B cell (primary cell): ENCODE measurements at regions not wholly inside any gene's neighbourhood (a gene's known extent, or its start where the extent isn't known, plus 50 kb on each side); places are given as distances from the start of the nearest gene placed in this dataset.

Experiments used
- ATAC-seq: fragments of 200-7000 bp; cut with Tn5 transposase; one replicate; pipeline ENCODE4 v1.10.0; 2021; ENCODE audit warnings: low read depth, mild to moderate bottlenecking, moderate number of reproducible peaks, moderate library complexity
- CTCF ChIA-PET: fragments of 350-600 bp; sonication (Branson Sonifier 250); formaldehyde crosslinking; loops from one replicate; lab custom pipeline; 2021; ENCODE audit warnings: antibody characterized with exemption, inconsistent platforms; lab: Charles Lee
- POLR2A ChIA-PET: fragments of 350-600 bp; sonication (Branson Sonifier 250); formaldehyde crosslinking; loops from one replicate; lab custom pipeline; 2021; ENCODE audit warnings: antibody characterized with exemption; lab: Charles Lee
- DNase-seq: peaks from one replicate; pipeline ENCODE4 v3.0.0; 2013
- H2AFZ ChIP-seq: 2 replicates; pipeline ENCODE4 v1.6.1; 2012; ENCODE audit warnings: mild to moderate bottlenecking, low read depth, low read length; ENCODE audit not compliant: insufficient read depth, poor library complexity, severe bottlenecking
- H3K27ac ChIP-seq, 2 donors: 1 replicate in 1 of 2; 2 replicates in 1 of 2; pipeline ENCODE4 v1.5.1; 2012 to 2013; ENCODE audit warnings: low read length in 2 of 2, mild to moderate bottlenecking in 2 of 2, moderate library complexity in 1 of 2
- H3K27me3 ChIP-seq, 4 experiments: fragments of 200-600 bp in 1 of 4; sonication (generic) in 1 of 4; replicated peaks in 1 of 4; 1 replicate in 2 of 4; 2 replicates in 2 of 4; pipeline versions ENCODE4 v1.6.1 to v1.7.0; 2013 to 2016; ENCODE audit warnings: low read length in 3 of 4, mild to moderate bottlenecking in 2 of 4, mixed read lengths in 1 of 4, moderate library complexity in 1 of 4; ENCODE audit not compliant: insufficient read depth in 4 of 4, control insufficient read depth in 3 of 4; ENCODE audit errors: control extremely low read depth in 1 of 4
- H3K36me3 ChIP-seq, 2 experiments: replicated peaks in 1 of 2; 1 replicate in 1 of 2; 2 replicates in 1 of 2; pipeline versions ENCODE4 v1.6.1 to v1.7.1; 2013; ENCODE audit warnings: low read length in 1 of 2; ENCODE audit not compliant: insufficient read depth in 2 of 2, control insufficient read depth in 1 of 2; ENCODE audit errors: control extremely low read depth in 1 of 2, extremely low read depth in 1 of 2
- H3K4me1 ChIP-seq, 2 donors: fragments of 200-600 bp in 1 of 2; sonication (generic) in 1 of 2; 1 replicate in 1 of 2; 2 replicates in 1 of 2; pipeline versions ENCODE4 v1.5.1 to v1.6.1; 2013 to 2017; ENCODE audit warnings: low read length in 2 of 2; ENCODE audit not compliant: control insufficient read depth in 2 of 2, insufficient read depth in 2 of 2
- H3K4me2 ChIP-seq: replicated peaks from 2 replicates; pipeline ENCODE3; 2012; ENCODE audit warnings: mild to moderate bottlenecking, low read depth, low read length; ENCODE audit not compliant: poor library complexity, severe bottlenecking
- H3K4me3 ChIP-seq, 5 experiments: fragments of 200-600 bp in 1 of 5; sonication (generic) in 1 of 5; 1 replicate in 3 of 5; 2 replicates in 2 of 5; pipeline versions ENCODE4 v1.5.1 to v1.7.0; 2011 to 2016; ENCODE audit warnings: low read length in 4 of 5, mild to moderate bottlenecking in 4 of 5, low read depth in 2 of 5, control low read depth in 1 of 5, moderate library complexity in 1 of 5; ENCODE audit not compliant: insufficient read depth in 1 of 5; ENCODE audit errors: control extremely low read depth in 1 of 5, extremely low read depth in 1 of 5
- H3K79me2 ChIP-seq: fragments of 200-600 bp; sonication (generic); one replicate; pipeline ENCODE4 v1.6.0; 2016; ENCODE audit warnings: low read length; ENCODE audit not compliant: control insufficient read depth, insufficient read depth
- H3K9ac ChIP-seq: fragments of 200-600 bp; sonication (generic); 2 replicates; pipeline ENCODE4 v1.6.1; 2017; ENCODE audit warnings: mild to moderate bottlenecking, low read length, moderate library complexity
- H3K9me3 ChIP-seq, 3 donors: one replicate each; pipeline versions ENCODE4 v1.6.1 to v1.7.1; 2013; ENCODE audit warnings: low read length in 2 of 3; ENCODE audit not compliant: control insufficient read depth in 2 of 3, insufficient read depth in 1 of 3; ENCODE audit errors: control extremely low read depth in 1 of 3
- H4K20me1 ChIP-seq: 2 replicates; pipeline ENCODE4 v1.6.0; 2012; ENCODE audit warnings: mild to moderate bottlenecking, low read length; ENCODE audit not compliant: insufficient read depth, control insufficient read depth, poor library complexity, severe bottlenecking
- H3K27ac Mint-ChIP-seq: one replicate; pipeline ENCODE4 v1.8.0; 2021; ENCODE audit warnings: mixed read lengths
- H3K27me3 Mint-ChIP-seq: one replicate; pipeline ENCODE4 v1.8.0; 2021; ENCODE audit warnings: mixed read lengths
- H3K4me1 Mint-ChIP-seq: one replicate; pipeline ENCODE4 v1.8.0; 2021; ENCODE audit warnings: mixed read lengths
- H3K4me3 Mint-ChIP-seq: one replicate; pipeline ENCODE4 v1.8.0; 2021; ENCODE audit warnings: mixed read lengths
- H3K9me3 Mint-ChIP-seq: one replicate; pipeline ENCODE4 v1.8.0; 2022; ENCODE audit warnings: mixed read lengths; ENCODE audit not compliant: insufficient read depth
- EZH2 ChIP-seq: IDR thresholded peaks from 2 replicates; pipeline ENCODE4 v1.6.1; 2012; ENCODE audit warnings: borderline replicate concordance, low read depth, mild to moderate bottlenecking, moderate library complexity, low read length; ENCODE audit not compliant: insufficient read depth, poor library complexity, severe bottlenecking
- WGBS: methylation state at CpG from one replicate; pipeline ENCODE4 v1.1.5; 2013; ENCODE audit warnings: missing lambda C conversion rate; ENCODE audit not compliant: insufficient coverage; 5-methylcytosine and 5-hydroxymethylcytosine counted together
- intact Hi-C: fragments of 100-400 bp; cut with micrococcal nuclease; formaldehyde crosslinking; loops from one replicate; pipeline ENCODE4 v1.10.0; 2022
- TF ChIP-seq, protein P1 (sequence below): fragments of 200-600 bp; IDR thresholded peaks from one replicate; pipeline ENCODE4 v1.8.0; 2022; ENCODE audit warnings: antibody characterized with exemption, mild to moderate bottlenecking

DNA sequence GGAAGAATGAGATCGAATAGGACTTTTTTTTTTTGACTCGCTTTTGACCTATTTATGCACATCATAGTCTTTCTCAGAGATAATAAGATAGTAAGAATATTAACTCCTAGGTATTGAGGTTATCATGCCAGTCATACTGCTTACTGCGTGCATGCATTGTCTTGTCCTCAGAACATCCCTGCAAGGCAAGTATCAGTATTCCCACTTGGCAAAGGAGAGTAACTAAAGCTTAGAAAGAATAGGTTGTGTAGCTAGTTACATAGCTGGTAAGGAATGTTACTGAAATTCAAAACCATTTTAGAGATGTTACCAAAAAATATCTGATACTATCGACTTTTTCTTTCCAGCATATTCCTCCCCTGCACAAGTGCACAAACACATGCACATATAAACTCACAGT lies 296.1 kb upstream of the CLINT1 start:
- TF ChIP-seq, protein P1, sequence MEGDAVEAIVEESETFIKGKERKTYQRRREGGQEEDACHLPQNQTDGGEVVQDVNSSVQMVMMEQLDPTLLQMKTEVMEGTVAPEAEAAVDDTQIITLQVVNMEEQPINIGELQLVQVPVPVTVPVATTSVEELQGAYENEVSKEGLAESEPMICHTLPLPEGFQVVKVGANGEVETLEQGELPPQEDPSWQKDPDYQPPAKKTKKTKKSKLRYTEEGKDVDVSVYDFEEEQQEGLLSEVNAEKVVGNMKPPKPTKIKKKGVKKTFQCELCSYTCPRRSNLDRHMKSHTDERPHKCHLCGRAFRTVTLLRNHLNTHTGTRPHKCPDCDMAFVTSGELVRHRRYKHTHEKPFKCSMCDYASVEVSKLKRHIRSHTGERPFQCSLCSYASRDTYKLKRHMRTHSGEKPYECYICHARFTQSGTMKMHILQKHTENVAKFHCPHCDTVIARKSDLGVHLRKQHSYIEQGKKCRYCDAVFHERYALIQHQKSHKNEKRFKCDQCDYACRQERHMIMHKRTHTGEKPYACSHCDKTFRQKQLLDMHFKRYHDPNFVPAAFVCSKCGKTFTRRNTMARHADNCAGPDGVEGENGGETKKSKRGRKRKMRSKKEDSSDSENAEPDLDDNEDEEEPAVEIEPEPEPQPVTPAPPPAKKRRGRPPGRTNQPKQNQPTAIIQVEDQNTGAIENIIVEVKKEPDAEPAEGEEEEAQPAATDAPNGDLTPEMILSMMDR, result no peak
- TF ChIP-seq EZH2, result no peak
- ChIA-PET CTCF (interaction anchor here (2.0 kb wide), 1 partner anchor 20 kb away, joined by 8 read pairs; no protein-coding TSS in a partner anchor), POLR2A (no interaction called here)
- no peak for DNase-seq
- peaks cover 20% of the 10 kb centered on the region for H3K27me3 Mint-ChIP-seq
- H3K27ac ChIP-seq, result no peak overlapping the region
- no peak for ATAC-seq
- H3K79me2 ChIP-seq, result no peaks in the 10 kb centered on the region
- no peak overlapping the region for H3K4me3 ChIP-seq
- no peaks in the 10 kb centered on the region for H3K36me3 ChIP-seq
- no peaks in the 10 kb centered on the region for H3K4me1 Mint-ChIP-seq
- no peak overlapping the region for H3K9ac ChIP-seq
- no peaks in the 10 kb centered on the region for H3K9me3 Mint-ChIP-seq
- H3K9me3 ChIP-seq, result no peaks in the 10 kb centered on the region
- no peak overlapping the region for H3K4me2 ChIP-seq
- no peaks in the 10 kb centered on the region for H3K4me1 ChIP-seq
- WGBS, result 100% methylated on average over 2 of the region's 4 CpGs
- intact Hi-C loops, result no loop called here
- no peaks in the 10 kb centered on the region for H4K20me1 ChIP-seq
- no peak overlapping the region for H3K27ac Mint-ChIP-seq
- H2AFZ ChIP-seq, result no peak overlapping the region
- H3K4me3 Mint-ChIP-seq, result no peak overlapping the region
- peaks cover 0 to 6% (median 0%) of the 10 kb centered on the region in 4 experiments for H3K27me3 ChIP-seq

DNA sequence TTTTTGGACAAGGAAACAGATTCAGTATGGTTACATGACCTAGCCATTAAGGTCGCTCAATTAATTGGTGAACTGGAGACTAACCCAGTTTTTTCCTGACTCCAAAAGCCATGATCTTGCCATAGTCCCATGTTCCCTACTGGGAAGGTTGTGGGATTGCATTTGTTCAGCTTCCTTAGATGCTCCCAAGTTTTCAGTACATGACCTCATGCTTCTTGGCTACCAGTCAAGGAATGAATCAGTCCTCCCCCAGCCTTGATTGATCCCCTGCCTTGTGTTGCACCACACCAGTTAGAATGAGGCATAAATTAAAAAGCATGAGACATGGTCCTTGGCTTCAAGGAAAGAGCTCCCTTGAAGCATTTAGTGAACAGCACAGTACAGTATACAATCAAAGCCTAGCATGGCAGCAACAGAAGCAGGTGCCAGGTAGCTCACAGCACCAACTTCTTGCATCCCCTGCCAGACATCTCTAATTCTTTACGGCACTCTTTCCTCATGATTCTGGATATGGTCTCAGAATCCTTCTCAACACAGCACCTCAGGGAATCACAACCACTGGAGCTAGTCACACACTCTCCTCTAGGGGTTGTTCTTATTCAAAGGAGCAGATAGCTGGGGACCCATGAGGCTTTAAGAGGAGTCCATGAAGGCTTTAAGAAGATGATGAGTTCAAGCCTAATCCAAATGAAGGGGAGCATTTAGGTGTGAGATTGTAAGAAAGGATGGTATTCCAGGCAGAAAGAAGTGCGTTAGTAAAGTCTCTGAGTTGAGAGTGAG lies 295.5 kb upstream of the CLINT1 start:
- H3K79me2 ChIP-seq, result no peaks in the 10 kb centered on the region
- 96% methylated on average over 2 of the region's 3 CpGs for WGBS
- TF ChIP-seq, protein P1, result no peak
- no peaks in the 10 kb centered on the region for H3K4me1 ChIP-seq
- H3K4me2 ChIP-seq, result no peak overlapping the region
- ATAC-seq (no peak), DNase-seq (no peak)
- Mint-ChIP-seq H3K27ac (no peak overlapping the region), H3K4me3 (no peak overlapping the region), H3K27me3 (peaks cover 18% of the 10 kb centered on the region), H3K9me3 (no peaks in the 10 kb centered on the region), H3K4me1 (no peaks in the 10 kb centered on the region)
- H3K9ac ChIP-seq, result no peak overlapping the region
- H3K9me3 ChIP-seq, result no peaks in the 10 kb centered on the region
- intact Hi-C loops, result no loop called here
- peaks cover 0 to 6% (median 0%) of the 10 kb centered on the region in 4 experiments for H3K27me3 ChIP-seq
- H3K36me3 ChIP-seq, result no peaks in the 10 kb centered on the region
- no peak overlapping the region for H3K4me3 ChIP-seq
- ChIA-PET POLR2A (no interaction called here), CTCF (interaction anchor here (2.0 kb wide), 1 partner anchor 20 kb away, joined by 8 read pairs; no protein-coding TSS in a partner anchor)
- H3K27ac ChIP-seq, result no peak overlapping the region
- H2AFZ ChIP-seq, result no peak overlapping the region
- H4K20me1 ChIP-seq, result no peaks in the 10 kb centered on the region
